ENCODE measurements at regions not wholly inside any gene's neighbourhood (a gene's known extent, or its start where the extent isn't known, plus 50 kb on each side); places are given as distances from the start of the nearest gene placed in this dataset.

GRCh38 chr11:112886434-112887370 lies 74.5 kb upstream of the NCAM1 start:
- Histone ChIP-seq H3K27me3 (ENCODE audit: low read depth) (no peaks in the 10 kb centered on the region), H3K4me3 (no peak overlapping the region), H3K9me3 (replicated peaks) (no peaks in the 10 kb centered on the region), H3K4me1 (peaks cover 26% of the 10 kb centered on the region), H3K27ac (replicated peaks) (no peak overlapping the region), H3K36me3 (no peaks in the 10 kb centered on the region)
- DNase-seq = no peak
- intact Hi-C loops (cut with micrococcal nuclease) = no loop called here
- TF ChIP-seq CTCF (IDR thresholded peaks at IDR 0.05; ENCODE audit: borderline replicate concordance) = no peak

DNA sequence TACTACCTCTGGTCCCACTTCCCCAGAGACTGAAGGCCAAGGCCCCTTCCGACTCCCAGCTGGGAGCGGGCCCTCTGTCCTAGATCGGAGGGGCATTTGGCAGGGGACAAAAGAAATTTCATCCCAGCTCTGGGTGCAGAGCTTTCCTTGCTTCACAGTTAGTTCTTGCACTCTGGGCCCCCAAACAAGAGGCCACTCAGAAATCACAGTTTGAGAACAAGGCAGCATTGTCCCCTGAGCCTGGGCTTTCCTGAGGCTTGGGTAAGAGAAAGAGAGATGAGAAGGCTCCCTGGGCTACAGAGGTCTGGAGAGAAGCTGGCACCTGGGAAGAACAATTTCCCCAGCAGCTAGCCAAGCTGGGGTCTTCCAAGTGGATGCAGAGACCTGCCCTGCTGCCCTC lies 71.8 kb upstream of the NCAM1 start:
- no peak overlapping the region for H3K27ac ChIP-seq (replicated peaks)
- no peaks in the 10 kb centered on the region for H3K27me3 ChIP-seq (ENCODE audit: low read depth)
- no peaks in the 10 kb centered on the region for H3K9me3 ChIP-seq (replicated peaks)
- TF ChIP-seq CTCF (IDR thresholded peaks at IDR 0.05; ENCODE audit: borderline replicate concordance) = no peak
- H3K36me3 ChIP-seq = no peaks in the 10 kb centered on the region
- intact Hi-C loops (cut with micrococcal nuclease) = no loop called here
- H3K4me3 ChIP-seq = no peak overlapping the region
- DNase-seq = no peak
- peaks cover 7% of the 10 kb centered on the region for H3K4me1 ChIP-seq

GRCh38 chr11:112899235-112900006 lies 61.8 kb upstream of the NCAM1 start:
- intact Hi-C loops (cut with micrococcal nuclease) = no loop called here
- Histone ChIP-seq H3K36me3 (no peaks in the 10 kb centered on the region), H3K4me1 (peaks cover 19% of the 10 kb centered on the region), H3K9me3 (replicated peaks) (no peaks in the 10 kb centered on the region), H3K27ac (replicated peaks) (no peak overlapping the region), H3K4me3 (no peak overlapping the region), H3K27me3 (ENCODE audit: low read depth) (no peaks in the 10 kb centered on the region)
- TF ChIP-seq CTCF (IDR thresholded peaks at IDR 0.05; ENCODE audit: borderline replicate concordance) = no peak
- DNase-seq = no peak

DNA sequence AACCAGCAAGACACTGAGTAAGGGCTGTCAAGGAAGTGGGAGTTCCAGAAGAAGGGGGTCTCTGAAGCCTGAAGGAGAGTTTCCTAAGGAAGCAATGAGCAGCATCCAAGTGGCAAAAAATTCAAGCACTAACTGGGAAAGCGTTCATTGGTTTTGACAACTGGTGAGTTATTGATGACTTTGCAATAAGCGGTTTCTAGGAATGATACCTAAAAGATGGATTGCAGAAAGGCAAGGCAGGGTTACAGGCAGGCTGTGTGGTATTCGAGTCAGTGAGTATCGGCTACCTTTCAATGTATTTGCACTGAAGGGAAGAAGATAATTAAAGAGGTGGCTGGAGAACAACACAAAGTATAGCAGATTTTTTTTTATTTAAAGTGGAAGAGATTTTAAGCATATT lies 59.3 kb upstream of the NCAM1 start:
- H3K4me1 ChIP-seq = peaks cover 19% of the 10 kb centered on the region
- TF ChIP-seq CTCF (IDR thresholded peaks at IDR 0.05; ENCODE audit: borderline replicate concordance) = no peak
- no peak overlapping the region for H3K4me3 ChIP-seq
- H3K27ac ChIP-seq (replicated peaks) = peak overlapping the region; percentile 44
- intact Hi-C loops (cut with micrococcal nuclease) = no loop called here
- H3K9me3 ChIP-seq (replicated peaks) = no peaks in the 10 kb centered on the region
- H3K27me3 ChIP-seq (ENCODE audit: low read depth) = no peaks in the 10 kb centered on the region
- DNase-seq = no peak
- H3K36me3 ChIP-seq = no peaks in the 10 kb centered on the region

- Histone ChIP-seq H3K9me3 (replicated peaks) (no peaks in the 10 kb centered on the region), H3K36me3 (no peaks in the 10 kb centered on the region), H3K4me3 (no peak overlapping the region), H3K4me1 (peaks cover 19% of the 10 kb centered on the region), H3K27me3 (ENCODE audit: low read depth) (no peaks in the 10 kb centered on the region), H3K27ac (replicated peaks) (peak overlapping the region; percentile 44)
- no peak for TF ChIP-seq CTCF (IDR thresholded peaks at IDR 0.05; ENCODE audit: borderline replicate concordance)
- no peak for DNase-seq
- intact Hi-C loops (cut with micrococcal nuclease) = no loop called here
Observed at GRCh38 chr11:112902361-112903011, 58.7 kb upstream of the NCAM1 start.
